Upper lobe of left lung (tissue), 6 donors: ENCODE measurements at regions not wholly inside any gene's neighbourhood (a gene's known extent, or its start where the extent isn't known, plus 50 kb on each side); places are given as distances from the start of the nearest gene placed in this dataset.
"Not testable (repeated sequence)": the region's sequence is repeated elsewhere in the genome, so short reads cannot be mapped to it uniquely, and the experiment has no call there.

Source experiments
- ATAC-seq, 2 donors: fragments of 200-7000 bp; cut with Tn5 transposase; one replicate each; pipeline ENCODE4 v1.9.1; 2022; ENCODE audit warnings: mild to moderate bottlenecking in 2 of 2, moderate library complexity in 2 of 2; ENCODE audit not compliant: low FRiP score in 2 of 2
- DNase-seq, 2 donors: peaks; one replicate each; pipeline ENCODE4 v3.0.0-alpha.2; 2019 to 2020
- H3K27ac ChIP-seq, 4 donors: fragments of 200-600 bp; sonication (generic); one replicate each; pipeline ENCODE4 v1.5.1; 2016 to 2019
- H3K27me3 ChIP-seq, 4 donors: fragments of 200-600 bp; sonication (generic); one replicate each; pipeline ENCODE4 v1.5.1; 2017 to 2019
- H3K36me3 ChIP-seq, 4 donors: fragments of 200-600 bp; sonication (generic); one replicate each; pipeline ENCODE4 v1.5.1; 2016 to 2019
- H3K4me1 ChIP-seq, 4 donors: fragments of 200-600 bp; sonication (generic); one replicate each; pipeline ENCODE4 v1.5.1; 2018 to 2019
- H3K4me3 ChIP-seq, 4 donors: fragments of 200-600 bp; sonication (generic); one replicate each; pipeline ENCODE4 v1.5.1; 2017 to 2019; ENCODE audit warnings: mild to moderate bottlenecking in 2 of 4, moderate library complexity in 1 of 4
- H3K9me3 ChIP-seq, 4 donors: fragments of 200-600 bp; sonication (generic); one replicate each; pipeline ENCODE4 v1.5.1; 2018 to 2019
- EP300 ChIP-seq, 4 donors: sonication (generic); formaldehyde crosslinking; IDR thresholded peaks; one replicate each; pipeline ENCODE4 v1.5.1; 2017; ENCODE audit warnings: antibody characterized with exemption in 4 of 4, control low read depth in 2 of 4
- POLR2A ChIP-seq, 4 donors: fragments of 450-650 bp; IDR thresholded peaks; one replicate each; pipeline ENCODE4 v1.5.1; 2016 to 2017; ENCODE audit warnings: antibody characterized with exemption in 4 of 4, mild to moderate bottlenecking in 2 of 4
- POLR2AphosphoS5 ChIP-seq, 2 donors: sonication (generic); formaldehyde crosslinking; IDR thresholded peaks; one replicate each; pipeline ENCODE4 v1.5.1; 2017; ENCODE audit warnings: antibody characterized with exemption in 2 of 2
- WGBS, 2 donors: methylation state at CpG; one replicate each; pipeline ENCODE4 v1.1.5; 2017 to 2018; 5-methylcytosine and 5-hydroxymethylcytosine counted together
- TF ChIP-seq, protein P1 (sequence below), 6 experiments: fragments of 450-650 bp in 4 of 6; fragments of 200-600 bp in 2 of 6; sonication (generic) in 2 of 6; IDR thresholded peaks; one replicate each; pipeline ENCODE4 v1.5.1; 2016 to 2019; ENCODE audit warnings: antibody characterized with exemption in 6 of 6
- donor health status: DM: no; HTN: no; CAD: no; lungs with moderate emphysema.
- donor health status: DM: no; HTN: yes; CAD: no; lungs with severe emphysema.

DNA sequence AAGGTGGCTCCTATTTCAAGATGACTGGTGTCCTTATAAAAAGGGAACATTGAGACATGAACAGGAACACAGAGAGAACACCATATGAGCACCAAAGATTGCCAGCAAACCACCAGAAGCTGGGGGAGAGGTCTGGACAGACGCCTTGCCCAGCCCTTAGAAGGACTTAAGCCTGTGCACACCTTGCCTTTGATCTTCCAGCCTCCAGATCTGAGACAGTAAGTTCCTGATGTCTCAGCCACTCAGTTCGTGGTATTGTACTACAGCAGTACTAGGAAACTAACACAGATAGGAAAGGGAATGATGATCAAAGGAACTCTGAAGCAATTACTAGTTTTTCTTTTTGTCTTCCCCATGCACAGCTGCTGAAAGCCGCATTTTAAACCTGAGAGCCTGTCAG is 137.3 kb upstream of the FHL2 start:
- DNase-seq (no peak), ATAC-seq (no peak)
- H3K4me3 ChIP-seq, result no peak overlapping the region
- H3K4me1 ChIP-seq, result no peaks in the 10 kb centered on the region
- TF ChIP-seq EP300 (IDR thresholded peaks at IDR 0.05) (no peak), POLR2AphosphoS5 (IDR thresholded peaks at IDR 0.05) (no peak), POLR2A (IDR thresholded peaks at IDR 0.05) (no peak)
- TF ChIP-seq, protein P1, sequence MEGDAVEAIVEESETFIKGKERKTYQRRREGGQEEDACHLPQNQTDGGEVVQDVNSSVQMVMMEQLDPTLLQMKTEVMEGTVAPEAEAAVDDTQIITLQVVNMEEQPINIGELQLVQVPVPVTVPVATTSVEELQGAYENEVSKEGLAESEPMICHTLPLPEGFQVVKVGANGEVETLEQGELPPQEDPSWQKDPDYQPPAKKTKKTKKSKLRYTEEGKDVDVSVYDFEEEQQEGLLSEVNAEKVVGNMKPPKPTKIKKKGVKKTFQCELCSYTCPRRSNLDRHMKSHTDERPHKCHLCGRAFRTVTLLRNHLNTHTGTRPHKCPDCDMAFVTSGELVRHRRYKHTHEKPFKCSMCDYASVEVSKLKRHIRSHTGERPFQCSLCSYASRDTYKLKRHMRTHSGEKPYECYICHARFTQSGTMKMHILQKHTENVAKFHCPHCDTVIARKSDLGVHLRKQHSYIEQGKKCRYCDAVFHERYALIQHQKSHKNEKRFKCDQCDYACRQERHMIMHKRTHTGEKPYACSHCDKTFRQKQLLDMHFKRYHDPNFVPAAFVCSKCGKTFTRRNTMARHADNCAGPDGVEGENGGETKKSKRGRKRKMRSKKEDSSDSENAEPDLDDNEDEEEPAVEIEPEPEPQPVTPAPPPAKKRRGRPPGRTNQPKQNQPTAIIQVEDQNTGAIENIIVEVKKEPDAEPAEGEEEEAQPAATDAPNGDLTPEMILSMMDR (IDR thresholded peaks at IDR 0.05), result no peak
- no peaks in the 10 kb centered on the region for H3K27me3 ChIP-seq
- whole genome bisulfite sequencing, 2 donors, result 69 to 73% methylated on average over 3 of the region's 3 CpGs
- no peaks in the 10 kb centered on the region for H3K9me3 ChIP-seq
- H3K27ac ChIP-seq, result no peak overlapping the region
- no peaks in the 10 kb centered on the region for H3K36me3 ChIP-seq

GRCh38 chr2:105529258-105529657 is 130.4 kb upstream of the FHL2 start:
- not testable (repeated sequence) for H3K36me3 ChIP-seq, DNase-seq, H3K27ac ChIP-seq, H3K4me3 ChIP-seq, ATAC-seq, H3K27me3 ChIP-seq, H3K9me3 ChIP-seq, H3K4me1 ChIP-seq

DNA sequence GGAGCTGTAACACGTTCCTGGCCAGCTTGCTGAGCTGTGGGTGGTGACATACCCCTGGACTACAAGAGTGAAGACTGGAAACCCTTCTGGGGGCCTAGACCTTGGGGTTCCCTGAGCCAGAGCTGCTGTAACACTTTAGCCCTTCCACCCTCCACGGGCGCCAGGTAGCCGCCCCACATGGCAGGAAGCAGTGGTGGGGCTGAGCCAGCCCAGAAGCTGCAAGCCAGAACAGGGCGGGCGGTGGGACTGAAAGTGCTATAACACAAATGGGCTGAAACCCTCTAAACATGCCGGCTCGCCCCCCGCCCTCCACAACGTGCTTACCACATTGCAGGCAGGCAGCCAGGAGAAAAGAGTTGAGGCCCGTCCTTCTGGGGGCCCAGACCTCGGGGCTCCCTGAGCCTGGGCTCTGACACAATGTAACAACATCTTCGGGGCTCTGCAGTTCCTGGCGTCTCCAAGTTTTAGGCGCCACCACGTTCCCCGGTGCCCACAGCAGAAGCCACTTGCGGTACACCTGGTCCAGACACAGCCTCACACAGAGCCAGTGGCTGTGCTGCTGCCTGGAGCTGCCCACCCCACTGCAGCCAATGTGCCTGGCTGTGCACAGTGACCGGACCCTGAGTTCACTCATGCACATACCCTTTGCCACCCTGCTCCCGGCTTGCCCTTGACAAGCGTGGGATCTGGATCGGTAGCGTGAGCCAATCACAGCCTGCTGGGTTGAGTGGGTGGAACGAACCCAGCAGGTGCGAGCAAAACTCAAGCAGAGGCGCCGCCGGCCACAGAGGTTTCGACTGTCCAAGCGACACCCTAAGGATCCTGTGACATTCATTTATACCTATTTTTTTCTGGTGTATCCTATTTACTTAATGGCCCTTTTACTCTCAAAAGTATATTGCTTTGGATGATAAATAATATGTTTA is 127.4 kb upstream of the FHL2 start:
- 85 to 89% methylated on average over 13 to 30 of the region's 30 CpGs for WGBS, 2 donors
- Histone ChIP-seq H3K36me3 (no peaks in the 10 kb centered on the region), H3K4me3 (no peak overlapping the region), H3K4me1 (no peaks in the 10 kb centered on the region), H3K27ac (no peak overlapping the region), H3K9me3 (no peaks in the 10 kb centered on the region), H3K27me3 (no peaks in the 10 kb centered on the region)
- TF ChIP-seq, protein P1 (IDR thresholded peaks at IDR 0.05), result no peak
- TF ChIP-seq POLR2AphosphoS5 (IDR thresholded peaks at IDR 0.05) (no peak), EP300 (IDR thresholded peaks at IDR 0.05) (no peak), POLR2A (IDR thresholded peaks at IDR 0.05) (no peak)
- ATAC-seq (peak in 1 of 2 donors; percentile 22), DNase-seq (peak in 1 of 2 donors; percentile 66)

- no peaks in the 10 kb centered on the region for H3K27me3 ChIP-seq
- DNase-seq (peak in 1 of 2 donors; percentile 15), ATAC-seq (peak; percentile 12 to 46)
Observed at GRCh38 chr2:105525201-105525600, 126.3 kb upstream of the FHL2 start.

GRCh38 chr2:105522645-105523044 is 123.8 kb upstream of the FHL2 start:
- H3K4me3 ChIP-seq, result no peak overlapping the region
- H3K36me3 ChIP-seq, result no peaks in the 10 kb centered on the region
- peaks cover 0 to 5% (median 3%) of the 10 kb centered on the region in 4 donors for H3K4me1 ChIP-seq
- H3K27me3 ChIP-seq, result no peaks in the 10 kb centered on the region
- DNase-seq (no peak), ATAC-seq (no peak)
- TF ChIP-seq POLR2A (IDR thresholded peaks at IDR 0.05) (no peak), POLR2AphosphoS5 (IDR thresholded peaks at IDR 0.05) (no peak), EP300 (IDR thresholded peaks at IDR 0.05) (no peak)
- TF ChIP-seq, protein P1 (IDR thresholded peaks at IDR 0.05), result no peak
- WGBS, 2 donors, result 71 to 73% methylated on average over 4 of the region's 4 CpGs
- no peak overlapping the region for H3K27ac ChIP-seq
- H3K9me3 ChIP-seq, result no peaks in the 10 kb centered on the region

More at GRCh38 chr2:105525201-105525600, 126.3 kb upstream of the FHL2 start:
- no peak overlapping the region for H3K27ac ChIP-seq
- no peaks in the 10 kb centered on the region for H3K36me3 ChIP-seq
- no peaks in the 10 kb centered on the region for H3K9me3 ChIP-seq
- TF ChIP-seq POLR2A (IDR thresholded peaks at IDR 0.05) (no peak), POLR2AphosphoS5 (IDR thresholded peaks at IDR 0.05) (no peak), EP300 (IDR thresholded peaks at IDR 0.05) (no peak)
- TF ChIP-seq, protein P1 (IDR thresholded peaks at IDR 0.05), result no peak
- 88 to 90% methylated on average over 5 to 6 of the region's 6 CpGs for WGBS, 2 donors
- no peaks in the 10 kb centered on the region for H3K4me1 ChIP-seq
- H3K4me3 ChIP-seq, result no peak overlapping the region
